Epithelial cell of prostate (primary cell): ENCODE measurements at regions not wholly inside any gene's neighbourhood (a gene's known extent, or its start where the extent isn't known, plus 50 kb on each side); places are given as distances from the start of the nearest gene placed in this dataset.

ENCODE experiments used
- DNase-seq: peaks from one replicate; pipeline ENCODE4 v3.0.0-alpha.2; 2011; ENCODE audit warnings: low read depth, low spot score
- H3K27ac ChIP-seq: fragments of 450-650 bp; 2 replicates; pipeline ENCODE4 v1.5.1; 2017; ENCODE audit warnings: mild to moderate bottlenecking

- DNase-seq: no peak
- H3K27ac ChIP-seq: no peak overlapping the region
Observed at GRCh38 chr7:46387646-46388045, 466.6 kb upstream of the IGFBP3 start.

- H3K27ac ChIP-seq: no peak overlapping the region
- no peak for DNase-seq
Observed at GRCh38 chr7:46386428-46387399, 465.6 kb upstream of the IGFBP3 start.

GRCh38 chr7:46385662-46386309 is 464.7 kb upstream of the IGFBP3 start:
- peak; percentile 14 for DNase-seq
- H3K27ac ChIP-seq: no peak overlapping the region

GRCh38 chr7:46383605-46384004 is 462.5 kb upstream of the IGFBP3 start:
- DNase-seq: peak; percentile 20
- H3K27ac ChIP-seq: no peak overlapping the region

GRCh38 chr7:46369933-46370654 is 449.0 kb upstream of the IGFBP3 start:
- DNase-seq: no peak
- no peak overlapping the region for H3K27ac ChIP-seq

- H3K27ac ChIP-seq: no peak overlapping the region
- no peak for DNase-seq
Observed at GRCh38 chr7:46368871-46369270, 447.8 kb upstream of the IGFBP3 start.

- DNase-seq: no peak
- no peak overlapping the region for H3K27ac ChIP-seq
Observed at GRCh38 chr7:46366526-46366925, 445.5 kb upstream of the IGFBP3 start.

GRCh38 chr7:46363688-46364087 is 442.6 kb upstream of the IGFBP3 start:
- H3K27ac ChIP-seq: no peak overlapping the region
- DNase-seq: no peak

- no peak overlapping the region for H3K27ac ChIP-seq
- no peak for DNase-seq
Observed at GRCh38 chr7:46360811-46361210, 439.7 kb upstream of the IGFBP3 start.

GRCh38 chr7:46360296-46360695 is 439.2 kb upstream of the IGFBP3 start:
- H3K27ac ChIP-seq: no peak overlapping the region
- no peak for DNase-seq

- DNase-seq: no peak
- no peak overlapping the region for H3K27ac ChIP-seq
Observed at GRCh38 chr7:46357851-46358250, 436.8 kb upstream of the IGFBP3 start.

- H3K27ac ChIP-seq: no peak overlapping the region
- no peak for DNase-seq
Observed at GRCh38 chr7:46357290-46357689, 436.2 kb upstream of the IGFBP3 start.

- no peak overlapping the region for H3K27ac ChIP-seq
- no peak for DNase-seq
Observed at GRCh38 chr7:46356371-46356770, 435.3 kb upstream of the IGFBP3 start.

GRCh38 chr7:46355331-46355730 is 434.3 kb upstream of the IGFBP3 start:
- DNase-seq: no peak
- no peak overlapping the region for H3K27ac ChIP-seq

GRCh38 chr7:46352004-46352954 is 431.2 kb upstream of the IGFBP3 start:
- no peak overlapping the region for H3K27ac ChIP-seq
- no peak for DNase-seq

GRCh38 chr7:46349490-46349889 is 428.4 kb upstream of the IGFBP3 start:
- no peak for DNase-seq
- no peak overlapping the region for H3K27ac ChIP-seq

GRCh38 chr7:46344533-46344932 is 423.5 kb upstream of the IGFBP3 start:
- no peak for DNase-seq
- no peak overlapping the region for H3K27ac ChIP-seq

GRCh38 chr7:46343802-46344201 is 422.7 kb upstream of the IGFBP3 start:
- no peak overlapping the region for H3K27ac ChIP-seq
- DNase-seq: no peak

- no peak overlapping the region for H3K27ac ChIP-seq
- DNase-seq: no peak
Observed at GRCh38 chr7:46322937-46323336, 401.9 kb upstream of the IGFBP3 start.
